HG03432 (cell line): ENCODE measurements at regions not wholly inside any gene's neighbourhood (a gene's known extent, or its start where the extent isn't known, plus 50 kb on each side); places are given as distances from the start of the nearest gene placed in this dataset.
"Not testable (repeated sequence)": the region's sequence is repeated elsewhere in the genome, so short reads cannot be mapped to it uniquely, and the experiment has no call there.

ENCODE experiments used
- ATAC-seq: cut with Tn5 transposase; IDR thresholded peaks from one replicate; pipeline ENCODE4 v1.9.1; 2021; ENCODE audit warnings: mild to moderate bottlenecking, moderate library complexity; ENCODE audit not compliant: unreplicated experiment

DNA sequence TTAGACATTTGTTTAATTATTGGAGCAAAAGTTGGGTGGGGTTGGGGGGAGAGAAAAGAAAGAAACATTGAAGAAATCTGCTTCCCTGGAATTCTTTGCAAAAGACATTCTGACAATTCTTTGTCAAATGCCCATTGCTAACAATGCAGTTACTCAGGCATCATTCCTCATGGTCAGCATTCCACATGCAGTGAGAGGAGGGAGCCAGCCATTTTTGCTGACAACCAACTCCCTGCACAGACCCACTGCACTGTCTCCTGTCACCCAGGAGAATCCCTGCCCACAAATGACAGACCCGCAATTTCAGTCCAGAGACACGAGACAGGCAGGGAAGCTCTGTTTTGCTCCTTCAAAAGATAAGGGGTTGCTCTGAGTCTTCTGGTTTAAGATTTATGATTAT lies 985.1 kb upstream of the SLIT2 start:
- no peak for ATAC-seq

DNA sequence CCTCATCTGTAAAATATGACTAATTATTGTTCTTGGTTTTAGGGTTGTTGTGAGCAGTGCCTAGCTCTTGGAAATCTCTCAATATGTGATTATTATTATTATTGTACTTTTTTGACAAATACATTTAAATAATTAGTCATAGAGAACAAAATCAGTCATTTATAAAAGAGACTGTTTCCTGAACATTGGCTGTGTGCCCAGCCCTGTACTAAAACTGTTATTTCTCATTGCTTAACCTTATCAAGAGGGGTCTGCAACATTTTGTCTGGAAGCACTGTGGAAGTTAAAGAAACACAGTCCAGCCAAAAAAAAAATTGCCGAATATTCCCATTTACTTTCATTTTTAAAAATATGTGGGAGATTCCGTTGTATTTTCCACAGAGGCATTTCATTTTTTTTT lies 989.2 kb upstream of the SLIT2 start:
- no peak for ATAC-seq

DNA sequence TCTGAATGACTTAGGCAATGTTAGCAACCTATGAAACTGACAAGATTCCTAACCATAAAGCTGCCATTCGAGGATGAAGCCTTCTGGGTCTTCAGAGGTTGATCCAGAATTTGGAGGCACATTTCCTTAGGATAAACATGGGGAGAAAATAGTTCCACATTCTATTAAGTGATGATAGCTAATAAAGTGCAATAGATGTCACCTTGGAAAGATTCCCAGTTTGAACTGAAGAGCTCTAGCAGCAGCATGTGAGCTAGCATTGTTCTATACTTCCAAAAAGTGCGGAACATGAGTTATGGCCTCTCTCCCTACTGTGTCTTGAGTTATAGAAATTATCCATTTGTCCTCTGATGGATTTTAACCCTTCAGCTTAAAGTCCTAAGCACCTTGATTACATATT lies 991.4 kb upstream of the SLIT2 start:
- no peak for ATAC-seq

DNA sequence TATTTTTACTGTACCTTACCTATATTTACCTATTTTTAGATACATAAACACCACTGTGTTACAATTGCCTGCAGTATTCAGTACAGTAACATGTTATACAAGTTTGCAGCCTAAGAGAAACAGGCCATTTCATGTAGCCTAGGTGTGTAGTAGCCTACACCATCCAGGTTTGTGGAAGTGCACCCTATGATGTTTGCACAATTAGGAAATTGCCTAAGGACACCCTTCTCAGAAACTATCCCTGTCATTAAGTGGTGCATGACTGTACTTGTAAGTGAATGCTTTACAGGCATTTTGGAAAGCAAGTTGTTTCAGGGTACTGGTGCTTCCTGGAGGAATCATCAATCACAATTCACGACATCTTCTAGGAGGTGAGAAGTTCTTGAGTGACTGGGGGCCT lies 991.8 kb upstream of the SLIT2 start:
- ATAC-seq = no peak

DNA sequence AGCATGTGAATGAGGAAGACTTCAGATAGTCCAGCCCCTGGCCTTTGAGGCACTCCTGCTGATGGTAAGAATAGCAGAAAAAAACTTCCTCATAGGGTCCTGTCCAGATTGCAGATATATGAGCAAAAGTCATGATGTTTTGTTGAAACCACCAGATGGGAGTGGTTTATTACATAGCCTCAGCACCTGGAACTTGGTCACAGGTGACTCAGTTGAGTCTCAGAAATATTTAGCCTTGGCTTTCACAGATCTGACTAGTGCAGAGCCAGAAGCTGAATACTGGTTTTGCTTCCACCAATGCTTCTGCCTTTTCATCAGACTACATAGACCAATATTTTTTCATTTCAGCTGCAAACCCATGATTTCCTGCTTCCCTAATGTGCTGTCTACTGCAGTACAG lies 994.9 kb upstream of the SLIT2 start:
- no peak for ATAC-seq

DNA sequence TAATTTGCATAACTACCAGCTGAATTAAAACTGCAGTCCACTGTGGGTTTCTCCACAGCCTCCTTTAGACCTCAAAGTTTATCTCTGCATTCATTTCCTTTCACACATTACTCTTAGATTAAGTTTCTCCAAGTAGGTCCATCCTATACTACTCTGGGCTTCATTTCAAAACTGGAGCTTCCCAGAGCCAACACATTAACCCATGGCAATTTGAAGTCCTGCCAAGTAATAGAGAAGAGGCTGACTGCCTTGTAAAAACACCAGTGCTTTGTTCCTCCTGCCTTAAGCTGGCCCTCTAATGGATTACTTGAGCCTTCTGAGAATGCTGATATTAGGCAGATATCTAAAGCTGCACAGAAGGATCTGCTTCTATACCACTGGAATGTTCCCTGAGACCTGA lies 997.2 kb upstream of the SLIT2 start:
- ATAC-seq = no peak

DNA sequence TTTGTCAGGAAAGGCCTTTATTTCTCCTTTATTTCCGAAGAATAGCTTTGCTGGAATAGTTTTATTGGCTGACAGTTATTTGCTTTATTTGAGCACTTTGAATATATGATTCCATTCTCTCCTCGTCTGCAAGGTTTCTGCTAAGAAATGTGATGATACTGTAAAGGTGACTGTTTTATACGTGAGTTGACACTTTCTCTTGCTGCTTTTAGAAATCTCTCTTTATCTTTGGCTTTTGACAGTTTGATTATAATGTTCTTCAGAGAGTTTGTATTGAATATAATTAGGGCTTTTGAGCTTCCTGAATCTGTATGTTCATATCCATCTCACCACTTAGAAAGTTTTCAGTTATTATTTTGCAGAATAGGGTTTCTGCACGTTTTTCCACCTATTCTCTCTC lies 1003.7 kb upstream of the SLIT2 start:
- no peak for ATAC-seq

DNA sequence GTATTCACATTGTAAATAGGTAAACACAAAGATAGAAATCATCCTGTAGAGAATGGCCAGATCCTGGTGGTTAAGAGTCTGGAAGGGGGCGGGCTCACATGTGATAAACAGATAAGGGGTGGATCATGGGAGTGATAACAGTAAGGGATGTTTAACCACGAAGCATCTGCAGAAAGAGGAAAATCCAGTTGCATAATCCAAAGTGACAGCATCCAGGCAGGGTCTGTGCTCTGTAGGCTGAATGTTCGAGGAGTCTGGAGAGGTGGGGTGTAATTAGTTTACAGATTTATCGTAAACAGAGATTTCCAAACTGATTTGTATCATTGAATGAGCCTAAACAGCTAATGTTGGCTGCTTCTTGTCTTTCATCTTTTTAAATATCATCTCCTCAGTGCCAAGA lies 1009.8 kb upstream of the SLIT2 start:
- ATAC-seq = no peak

DNA sequence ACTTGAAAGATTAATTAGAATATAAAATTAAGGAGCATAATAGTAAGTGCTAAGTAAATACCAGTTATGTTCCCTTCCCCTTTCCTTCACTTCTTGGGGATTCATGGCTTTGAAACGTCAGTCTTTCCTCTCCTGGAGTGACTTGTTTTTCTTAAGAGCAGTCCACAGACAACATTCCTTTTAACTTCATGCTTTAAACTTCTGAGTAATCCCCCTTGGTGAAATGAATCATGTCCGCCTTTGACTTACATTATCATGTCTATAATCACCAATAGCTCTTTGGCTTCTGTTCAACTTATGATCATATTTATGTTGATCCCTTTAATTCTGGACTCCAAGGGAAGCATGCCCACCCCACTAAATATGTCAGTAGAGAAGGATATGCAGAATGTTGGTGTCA lies 1012.1 kb upstream of the SLIT2 start:
- no peak for ATAC-seq

DNA sequence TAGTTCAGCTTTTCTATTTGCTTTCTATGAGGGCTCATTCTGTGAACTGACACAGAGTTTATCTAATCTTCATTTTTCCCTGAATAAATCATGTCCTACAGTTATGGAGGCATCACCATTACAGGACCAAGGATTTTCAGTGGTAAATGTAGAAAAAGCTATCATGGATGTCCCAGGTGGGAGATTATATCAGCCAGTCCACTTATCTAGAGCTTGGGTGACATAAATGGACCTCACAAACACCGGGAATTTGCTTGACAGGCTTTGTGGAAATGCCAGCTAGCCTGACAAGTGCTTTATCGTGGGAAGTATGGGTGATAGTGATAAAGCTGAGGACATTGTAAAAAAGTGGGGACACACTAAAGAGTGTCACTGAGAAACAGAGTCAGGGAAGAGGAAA lies 1015.2 kb upstream of the SLIT2 start:
- ATAC-seq = no peak

DNA sequence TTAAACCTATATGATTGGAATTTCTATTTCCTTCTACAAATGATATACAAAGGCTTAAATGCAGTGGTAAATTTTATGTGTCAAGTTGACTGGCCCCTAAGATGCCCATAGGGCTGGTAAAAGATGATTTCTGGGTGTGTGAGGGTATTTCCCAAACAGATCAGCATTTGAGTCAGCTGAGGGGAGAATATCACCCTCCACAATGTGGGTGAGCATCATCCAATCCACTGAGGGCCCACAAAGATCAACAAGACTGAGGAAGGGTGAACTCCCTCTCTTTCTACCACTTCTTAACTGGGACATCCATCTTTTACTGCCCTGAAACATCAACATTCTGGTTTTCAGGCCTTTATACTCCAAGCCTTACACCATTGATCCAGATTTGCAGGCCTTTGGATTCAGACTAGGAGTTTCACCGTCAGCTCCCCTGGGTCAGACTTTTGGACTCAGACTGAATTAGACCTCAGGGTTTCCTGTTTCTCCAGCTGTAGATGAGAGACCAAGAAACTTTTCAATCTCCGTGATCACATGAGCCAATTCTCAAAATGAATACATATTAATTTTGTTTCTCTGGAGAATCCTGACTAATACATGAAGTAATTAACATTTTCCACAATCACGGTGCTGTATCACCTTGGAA lies 1020.7 kb upstream of the SLIT2 start:
- ATAC-seq = no peak

DNA sequence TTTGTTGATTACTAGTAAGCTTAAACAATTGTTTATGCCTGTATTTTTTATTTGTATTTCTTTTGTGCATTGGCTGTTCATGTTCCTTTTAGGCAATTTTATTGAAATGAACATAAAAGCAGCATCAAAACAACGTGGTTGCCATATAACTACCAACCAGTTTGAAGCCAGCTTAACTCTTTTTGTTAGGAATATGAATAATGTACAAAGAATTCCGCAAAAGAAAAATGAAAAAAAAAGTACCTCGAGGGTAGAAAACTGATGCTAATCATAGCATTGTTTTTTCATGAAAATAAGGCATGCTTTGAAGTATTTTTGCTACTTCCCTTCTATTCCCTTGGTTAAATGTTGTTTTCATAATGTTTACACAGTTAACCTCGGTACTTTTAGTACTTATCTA lies 1024.0 kb upstream of the SLIT2 start:
- ATAC-seq = no peak

DNA sequence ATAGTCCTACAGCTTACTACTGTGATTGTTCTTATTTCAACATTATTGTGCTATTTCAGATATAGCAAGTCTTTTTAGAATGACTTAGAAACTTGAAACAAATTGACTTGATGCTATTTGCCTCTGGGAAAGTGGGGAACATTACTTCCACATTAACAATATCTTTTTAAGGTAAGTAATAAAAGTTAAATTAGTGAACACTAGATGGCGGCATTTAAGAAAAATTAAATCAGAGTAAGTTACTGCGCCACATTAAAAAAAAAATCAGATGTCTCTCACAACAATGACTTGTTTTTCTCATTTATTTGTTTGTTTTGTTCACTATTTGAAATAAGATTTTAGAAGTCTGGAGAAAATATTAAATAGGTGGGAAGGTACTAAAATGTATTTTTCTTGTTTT lies 1026.9 kb upstream of the SLIT2 start:
- ATAC-seq = no peak

DNA sequence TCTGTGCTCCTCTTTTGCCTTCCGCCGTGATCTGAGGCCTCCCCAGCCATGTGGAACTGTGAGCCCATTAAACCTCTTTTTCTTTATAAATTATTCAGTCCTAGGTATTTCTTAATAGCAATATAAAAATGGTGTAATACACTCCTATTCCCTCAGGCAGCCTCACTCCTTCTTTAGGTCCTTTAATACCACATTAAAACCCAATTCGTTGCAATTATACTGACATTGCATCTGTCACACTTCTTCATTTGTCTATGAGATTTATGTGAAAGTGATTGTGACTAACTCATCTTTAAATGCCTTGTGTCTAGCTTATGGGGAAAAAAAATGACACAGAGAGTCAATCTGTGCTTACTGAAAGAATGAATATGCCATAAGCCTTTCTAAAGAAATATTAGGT lies 1035.2 kb upstream of the SLIT2 start:
- ATAC-seq = no peak

DNA sequence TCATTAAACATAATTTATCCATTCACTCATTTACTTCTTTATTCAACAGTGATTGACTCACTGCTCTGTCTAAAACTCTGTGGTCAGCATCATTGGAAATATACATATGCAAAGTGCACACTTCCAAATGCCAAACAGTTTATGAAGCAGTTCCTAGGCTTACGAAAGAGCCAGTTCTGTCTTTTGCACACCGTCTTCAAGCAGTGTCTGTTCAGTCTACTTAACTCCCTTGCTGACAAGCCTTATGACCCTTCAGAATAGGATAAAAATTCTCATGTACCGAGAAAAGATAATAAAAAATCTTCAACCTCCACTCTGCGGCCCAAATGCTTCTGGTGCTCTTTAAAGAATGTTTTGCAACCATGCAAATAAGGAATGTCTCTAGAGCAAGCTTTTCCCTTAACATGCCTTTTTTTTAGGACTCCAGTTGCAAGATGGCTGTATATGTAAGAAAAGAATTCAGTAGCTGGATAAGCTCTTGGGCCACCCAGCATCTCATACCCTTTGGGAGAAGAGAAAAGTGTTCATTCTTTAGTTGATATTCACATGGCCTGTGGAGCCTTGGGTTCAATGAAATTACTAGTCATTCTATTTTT lies 1037.0 kb upstream of the SLIT2 start:
- no peak for ATAC-seq

DNA sequence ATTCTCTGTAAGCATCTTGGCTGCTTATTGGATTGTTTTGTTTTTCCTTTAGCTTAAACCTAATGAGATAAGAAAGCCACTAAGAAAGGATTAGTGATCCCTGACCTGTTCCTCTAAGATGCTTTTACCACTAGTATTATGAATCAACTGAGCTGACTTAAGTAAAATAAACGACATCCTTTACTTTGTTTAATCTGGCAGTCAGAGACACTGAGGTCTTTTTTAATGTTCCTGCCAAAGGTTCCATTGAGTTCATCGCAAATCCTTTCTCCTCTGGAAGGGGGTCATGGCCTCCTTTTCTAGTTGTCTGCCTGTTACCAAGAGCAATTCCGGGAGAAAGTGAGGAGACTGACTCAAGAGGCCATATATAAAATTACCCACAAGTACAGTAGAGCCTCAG lies 1038.3 kb upstream of the SLIT2 start:
- ATAC-seq = no peak

DNA sequence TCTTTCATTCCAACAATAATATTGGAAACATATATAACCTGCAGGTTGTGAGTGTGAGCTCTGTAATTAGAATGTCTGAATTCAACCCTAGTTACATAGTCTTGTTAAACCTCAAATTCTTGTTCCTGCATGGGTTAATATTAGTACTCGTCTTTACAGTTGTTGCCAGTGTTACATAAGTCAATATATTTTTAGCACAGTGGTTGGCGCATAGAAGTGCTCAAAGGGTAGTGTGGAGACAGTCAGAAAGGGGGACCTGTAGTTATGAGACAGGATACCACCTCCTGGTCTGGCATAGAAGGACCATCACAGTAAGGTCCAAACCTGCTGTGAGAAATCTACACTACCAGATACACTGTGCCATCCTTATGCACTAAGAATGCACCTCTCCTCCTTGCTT lies 1045.9 kb upstream of the SLIT2 start:
- ATAC-seq = no peak

DNA sequence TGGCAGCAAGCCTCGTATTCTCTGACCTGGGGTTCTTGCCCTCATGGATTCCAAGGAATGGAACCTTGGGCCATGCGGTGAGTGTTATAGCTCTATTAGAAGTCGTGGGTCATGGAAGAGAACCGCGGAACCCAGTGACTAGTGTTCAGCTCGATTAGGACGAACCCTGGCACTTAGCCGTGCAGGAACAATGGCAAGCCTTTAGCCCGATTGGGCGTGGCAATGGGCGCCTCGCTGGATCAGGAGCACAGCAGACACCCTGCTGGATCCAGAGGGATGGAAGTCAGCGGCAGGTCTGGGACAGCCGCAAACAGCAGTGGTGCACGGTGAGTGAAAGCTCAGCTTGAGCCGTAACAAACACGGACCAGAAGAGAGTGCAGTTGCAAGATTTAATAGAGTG lies 1053.9 kb upstream of the SLIT2 start:
- ATAC-seq = not testable (repeated sequence)

DNA sequence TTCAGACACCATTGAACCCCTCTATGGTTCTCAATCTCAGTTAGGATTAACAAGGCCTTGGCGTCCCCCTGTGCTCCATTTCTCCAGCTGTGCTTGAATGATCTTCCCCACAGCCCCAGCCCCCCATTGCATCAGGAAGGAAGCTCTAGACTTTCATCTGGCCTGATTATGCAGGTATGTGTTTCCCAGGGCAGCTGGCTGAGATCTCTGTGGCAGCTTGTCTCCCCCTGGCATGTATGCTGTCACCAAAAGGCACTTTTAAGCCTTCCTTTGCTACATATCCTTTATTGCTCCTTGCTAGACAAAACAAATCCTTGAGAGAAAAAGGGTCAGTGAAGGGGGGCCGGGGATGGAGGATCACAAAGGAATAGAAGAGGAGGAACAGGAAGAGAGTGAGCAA lies 1056.0 kb upstream of the SLIT2 start:
- no peak for ATAC-seq

DNA sequence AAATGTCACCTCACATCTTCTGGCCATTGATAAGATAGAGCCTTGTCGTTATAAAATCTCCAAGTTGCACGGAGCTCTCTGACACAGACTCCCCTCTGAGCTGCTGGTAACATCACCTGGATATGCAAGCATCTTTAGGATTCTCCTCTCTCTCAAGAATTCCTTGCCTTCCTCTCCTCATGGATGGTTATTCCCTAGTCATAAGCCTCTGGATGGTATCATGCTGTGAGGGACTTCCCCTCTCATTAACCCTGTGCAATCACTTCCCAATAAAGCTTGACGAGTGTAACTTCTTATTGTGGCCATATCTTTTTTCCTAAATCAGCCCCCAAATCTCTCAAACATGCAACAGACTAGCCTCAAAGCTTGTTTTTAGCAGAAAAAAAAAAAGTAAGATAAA lies 1057.0 kb upstream of the SLIT2 start:
- ATAC-seq = no peak

DNA sequence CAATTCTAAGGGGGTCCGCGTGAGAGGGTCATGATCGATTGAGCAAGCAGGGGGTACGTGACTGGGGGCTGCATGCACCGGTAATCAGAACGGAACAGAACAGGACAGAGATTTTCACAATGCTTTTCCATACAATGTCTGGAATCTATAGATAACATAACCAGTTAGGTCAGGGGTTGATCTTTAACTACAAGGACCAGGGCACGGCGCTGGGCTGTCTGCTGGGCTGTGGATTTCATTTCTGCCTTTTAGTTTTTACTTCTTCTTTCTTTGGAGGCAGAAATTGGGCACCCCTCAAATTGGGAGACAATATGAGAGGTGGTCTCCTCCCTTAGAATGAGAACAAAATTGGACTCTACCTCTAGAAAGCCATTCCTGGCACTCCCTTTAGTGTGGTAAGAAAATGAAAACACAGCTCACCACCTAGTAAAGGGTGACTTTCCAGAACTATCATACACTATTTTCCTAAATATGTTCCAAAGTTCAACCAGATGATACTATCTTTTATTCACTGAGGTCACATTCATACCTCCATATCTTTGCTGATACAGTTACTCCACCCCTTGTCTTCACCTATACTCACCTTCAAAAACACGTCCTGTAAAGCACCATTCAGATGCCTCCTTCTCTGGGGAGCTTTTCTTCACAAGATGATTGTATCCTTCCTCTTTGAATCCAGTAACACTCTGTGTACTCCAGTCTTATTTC lies 1058.3 kb upstream of the SLIT2 start:
- no peak for ATAC-seq

DNA sequence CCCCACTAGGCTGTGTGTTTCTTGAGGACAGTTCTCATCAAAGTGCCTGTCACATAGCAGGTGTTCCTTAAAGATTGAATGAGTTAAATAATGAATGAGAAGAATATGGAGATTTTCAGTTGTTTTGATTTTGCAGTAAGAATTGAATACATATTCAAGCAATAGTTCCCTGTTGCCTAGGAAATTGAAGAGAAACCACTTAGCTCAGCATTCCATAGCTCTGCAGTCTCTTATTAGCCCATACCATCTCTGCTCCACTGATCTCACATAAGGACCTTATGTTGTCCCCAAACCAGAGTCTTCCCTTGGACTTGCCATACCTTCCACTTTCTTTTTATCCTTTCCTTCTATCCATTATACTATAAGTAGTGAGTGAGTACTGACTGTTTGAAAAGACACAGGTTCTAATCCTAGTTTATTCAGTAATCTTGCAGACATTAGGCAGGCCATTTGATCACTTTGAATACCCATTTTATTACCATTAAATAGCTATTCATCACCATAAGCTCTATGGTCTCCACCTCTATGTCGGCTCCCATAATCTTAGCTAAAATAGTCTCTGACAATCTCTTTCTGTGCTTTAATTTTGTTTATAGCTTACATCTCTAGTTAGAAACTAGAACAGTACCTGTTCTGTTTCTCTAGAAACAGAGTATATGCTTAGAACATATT lies 1059.6 kb upstream of the SLIT2 start:
- ATAC-seq = no peak
